Activated CD4-positive, alpha-beta T cell treated with anti-CD3 and anti-CD28 coated beads for 36 hours (primary cell): ENCODE measurements at regions not wholly inside any gene's neighbourhood (a gene's known extent, or its start where the extent isn't known, plus 50 kb on each side); places are given as distances from the start of the nearest gene placed in this dataset.

Experiments used
- ATAC-seq: fragments of 200-7000 bp; cut with Tn5 transposase; one replicate; pipeline ENCODE4 v1.10.0; 2021; ENCODE audit warnings: mild to moderate bottlenecking, moderate library complexity
- CTCF ChIA-PET: fragments of 350-600 bp; sonication (Branson Sonifier 250); formaldehyde crosslinking; loops from one replicate; lab custom pipeline; 2021; ENCODE audit warnings: antibody characterized with exemption; lab: Charles Lee
- POLR2A ChIA-PET: fragments of 350-600 bp; sonication (Branson Sonifier 250); formaldehyde crosslinking; loops from one replicate; lab custom pipeline; 2021; ENCODE audit warnings: antibody characterized with exemption, inconsistent platforms; lab: Charles Lee
- DNase-seq: peaks from one replicate; pipeline ENCODE4 v3.0.0-alpha.2; 2020
- H3K27ac Mint-ChIP-seq: one replicate; pipeline ENCODE4 v1.8.0; 2021; ENCODE audit warnings: mixed read lengths
- H3K27me3 Mint-ChIP-seq: one replicate; pipeline ENCODE4 v1.8.0; 2021; ENCODE audit warnings: mixed read lengths
- H3K36me3 Mint-ChIP-seq: one replicate; pipeline ENCODE4 v1.8.0; 2021; ENCODE audit warnings: low read depth, mixed read lengths
- H3K4me1 Mint-ChIP-seq: one replicate; pipeline ENCODE4 v1.8.0; 2021; ENCODE audit warnings: mixed read lengths
- H3K4me3 Mint-ChIP-seq: one replicate; pipeline ENCODE4 v1.8.0; 2021; ENCODE audit warnings: mild to moderate bottlenecking, moderate library complexity, mixed read lengths
- H3K9me3 Mint-ChIP-seq: one replicate; pipeline ENCODE4 v1.8.0; 2021; ENCODE audit warnings: low read depth, mixed read lengths
- intact Hi-C, 2 experiments: fragments of 100-400 bp; cut with DNase I in 1 of 2; cut with micrococcal nuclease in 1 of 2; formaldehyde crosslinking; loops; one replicate each; pipeline versions ENCODE4 v1.14.2 to v1.15.1; 2022 to 2024; cut with DNase I, micrococcal nuclease

- CTCF ChIA-PET, result interaction anchor here (0.7 kb wide), 1 partner anchor 268 kb away, joined by 5 read pairs; no protein-coding TSS in a partner anchor
- Mint-ChIP-seq H3K9me3 (no peaks in the 10 kb centered on the region), H3K4me1 (no peaks in the 10 kb centered on the region), H3K27ac (no peak overlapping the region), H3K27me3 (peaks cover 9% of the 10 kb centered on the region), H3K4me3 (no peak overlapping the region), H3K36me3 (no peaks in the 10 kb centered on the region)
- intact Hi-C loops, result no loop called here
- POLR2A ChIA-PET, result no interaction called here
- ATAC-seq, result no peak
- no peak for DNase-seq
Observed at GRCh38 chr20:62567246-62568044, 74.9 kb upstream of the SLCO4A1 start.

DNA sequence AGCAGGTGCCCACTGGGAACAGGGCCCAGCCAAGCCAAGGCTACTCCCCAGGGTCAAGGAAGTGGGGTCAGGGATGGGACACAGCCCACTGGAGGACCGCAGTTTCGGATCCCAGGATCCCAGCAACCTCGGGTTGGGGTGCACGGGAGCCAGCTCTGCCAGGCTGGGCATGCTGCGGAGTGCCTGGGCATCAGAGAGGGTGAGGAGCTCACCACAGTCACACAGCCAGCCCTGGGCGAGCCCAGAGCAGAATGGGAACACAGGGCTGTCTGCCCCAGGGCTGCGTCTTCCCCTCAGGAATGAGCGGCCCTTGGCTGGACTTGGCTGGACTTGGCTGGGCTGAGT is 74.3 kb upstream of the SLCO4A1 start:
- ChIA-PET POLR2A (no interaction called here), CTCF (interaction anchor here (0.5 to 0.7 kb wide), 2 partner anchors 69 to 268 kb away, joined by 3 to 5 read pairs; no protein-coding TSS in a partner anchor)
- no peaks in the 10 kb centered on the region for H3K36me3 Mint-ChIP-seq
- H3K27ac Mint-ChIP-seq, result no peak overlapping the region
- no peaks in the 10 kb centered on the region for H3K4me1 Mint-ChIP-seq
- H3K4me3 Mint-ChIP-seq, result no peak overlapping the region
- H3K9me3 Mint-ChIP-seq, result no peaks in the 10 kb centered on the region
- H3K27me3 Mint-ChIP-seq, result peaks cover 9% of the 10 kb centered on the region
- DNase-seq (no peak), ATAC-seq (no peak)
- intact Hi-C loops, result no loop called here

- CTCF ChIA-PET, result no interaction called here
- ATAC-seq (no peak), DNase-seq (no peak)
- POLR2A ChIA-PET, result no interaction called here
- Mint-ChIP-seq H3K27me3 (peaks cover 16% of the 10 kb centered on the region), H3K27ac (no peak overlapping the region), H3K4me3 (no peak overlapping the region), H3K36me3 (no peaks in the 10 kb centered on the region), H3K9me3 (no peaks in the 10 kb centered on the region), H3K4me1 (no peaks in the 10 kb centered on the region)
- intact Hi-C loops, result no loop called here
Observed at GRCh38 chr20:62569615-62570014, 72.7 kb upstream of the SLCO4A1 start.

DNA sequence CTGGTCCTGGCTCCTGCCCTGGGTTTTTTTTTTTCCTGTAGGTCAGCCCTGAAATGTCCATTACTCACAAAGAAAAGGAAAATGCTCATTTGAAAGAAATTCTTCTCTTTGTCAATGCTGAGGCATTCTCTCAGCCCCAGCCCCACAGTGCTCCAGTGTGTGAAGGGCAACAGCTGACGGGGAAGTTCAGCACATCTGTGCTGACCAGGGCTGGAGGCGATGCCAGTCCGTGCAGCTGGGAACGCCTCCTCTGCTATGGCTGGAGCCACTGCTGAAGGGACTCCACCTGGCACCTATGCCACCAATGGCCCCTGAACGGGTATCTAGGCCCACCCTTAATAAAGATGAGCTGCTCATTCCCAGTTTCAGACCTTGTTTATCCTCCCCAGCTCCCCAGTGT is 71.9 kb upstream of the SLCO4A1 start:
- DNase-seq (no peak), ATAC-seq (no peak)
- intact Hi-C loops, result no loop called here
- no peaks in the 10 kb centered on the region for H3K36me3 Mint-ChIP-seq
- H3K27ac Mint-ChIP-seq, result no peak overlapping the region
- no peaks in the 10 kb centered on the region for H3K9me3 Mint-ChIP-seq
- no peak overlapping the region for H3K4me3 Mint-ChIP-seq
- ChIA-PET POLR2A (no interaction called here), CTCF (no interaction called here)
- H3K27me3 Mint-ChIP-seq, result peaks cover 16% of the 10 kb centered on the region
- H3K4me1 Mint-ChIP-seq, result no peaks in the 10 kb centered on the region

DNA sequence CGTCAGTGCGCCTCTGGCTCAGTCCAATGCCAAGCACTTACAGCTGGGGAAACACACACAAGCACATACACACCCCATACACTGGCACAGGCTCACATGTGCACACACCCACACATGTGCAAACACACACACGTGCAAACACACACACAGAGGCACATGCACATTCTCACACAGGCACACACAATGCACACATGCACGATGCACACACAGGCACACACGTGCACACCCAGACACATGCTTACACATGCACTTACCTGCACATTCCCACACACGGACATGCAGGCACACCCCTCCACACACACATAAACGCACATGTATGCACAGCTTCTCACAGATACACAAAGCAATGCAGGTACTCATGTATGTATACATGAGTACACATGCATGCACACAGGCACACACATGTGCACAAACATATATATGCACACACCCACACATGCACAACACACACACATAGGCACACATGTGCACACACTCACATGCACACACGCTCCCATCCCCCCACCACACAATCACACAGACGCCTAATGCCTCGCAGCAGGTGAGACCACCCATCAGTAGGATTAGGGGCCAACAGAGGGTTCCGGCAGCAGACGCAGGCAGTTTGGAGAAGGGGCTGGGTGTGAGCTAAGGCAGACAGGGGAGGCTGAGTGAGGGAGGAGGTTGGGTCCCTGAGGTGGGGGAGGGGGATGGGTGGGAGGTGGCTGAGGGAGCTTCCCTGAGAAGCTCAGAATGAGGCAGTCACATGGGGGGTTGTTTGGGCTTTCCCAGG is 71.2 kb upstream of the SLCO4A1 start:
- peaks cover 16% of the 10 kb centered on the region for H3K27me3 Mint-ChIP-seq
- H3K4me3 Mint-ChIP-seq, result no peak overlapping the region
- peak; percentile 14 for ATAC-seq
- H3K36me3 Mint-ChIP-seq, result no peaks in the 10 kb centered on the region
- no peaks in the 10 kb centered on the region for H3K9me3 Mint-ChIP-seq
- H3K4me1 Mint-ChIP-seq, result no peaks in the 10 kb centered on the region
- no peak for DNase-seq
- CTCF ChIA-PET, result no interaction called here
- POLR2A ChIA-PET, result no interaction called here
- intact Hi-C loops, result no loop called here
- H3K27ac Mint-ChIP-seq, result no peak overlapping the region

DNA sequence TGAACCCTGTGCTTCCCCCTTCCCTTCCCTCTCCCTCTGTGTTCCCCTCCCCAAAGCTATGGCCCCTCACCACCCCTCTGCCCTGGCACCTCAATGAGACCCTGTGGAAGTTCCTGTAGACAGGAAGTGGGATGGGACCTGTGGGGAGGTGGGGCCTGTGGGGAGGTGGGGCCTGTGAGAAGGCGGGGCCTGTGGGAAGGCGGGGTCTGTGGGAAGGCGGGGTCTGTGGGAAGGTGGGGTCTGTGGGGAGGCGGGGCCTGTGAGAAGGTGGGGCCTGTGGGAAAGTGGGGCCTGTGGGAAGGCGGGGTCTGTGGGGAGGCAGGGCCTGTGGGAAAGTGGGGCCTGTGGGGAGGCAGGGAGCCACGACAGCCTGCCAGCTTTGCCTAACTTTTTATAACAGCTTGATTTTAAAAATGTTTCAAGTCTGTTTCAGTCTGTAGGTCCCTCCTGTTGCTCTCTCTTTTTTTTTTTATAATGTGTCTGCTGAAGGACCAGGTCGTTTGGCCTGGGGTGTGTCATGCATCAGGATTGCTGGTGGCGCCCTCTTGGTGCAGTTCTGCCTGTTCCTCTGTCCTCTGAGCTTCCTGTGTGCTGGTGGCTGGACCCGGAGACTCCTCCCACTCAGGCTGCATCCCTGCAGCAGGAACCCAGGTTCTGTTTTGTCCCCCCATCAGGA is 70.5 kb upstream of the SLCO4A1 start:
- DNase-seq (peak; percentile 54), ATAC-seq (peak; percentile 78)
- H3K4me1 Mint-ChIP-seq, result no peaks in the 10 kb centered on the region
- ChIA-PET POLR2A (no interaction called here), CTCF (no interaction called here)
- no peak overlapping the region for H3K4me3 Mint-ChIP-seq
- no peaks in the 10 kb centered on the region for H3K9me3 Mint-ChIP-seq
- H3K27ac Mint-ChIP-seq, result no peak overlapping the region
- H3K27me3 Mint-ChIP-seq, result peaks cover 18% of the 10 kb centered on the region
- intact Hi-C loops, result no loop called here
- no peaks in the 10 kb centered on the region for H3K36me3 Mint-ChIP-seq

- intact Hi-C loops, result no loop called here
- ChIA-PET POLR2A (no interaction called here), CTCF (no interaction called here)
- no peaks in the 10 kb centered on the region for H3K9me3 Mint-ChIP-seq
- no peak overlapping the region for H3K27ac Mint-ChIP-seq
- no peaks in the 10 kb centered on the region for H3K36me3 Mint-ChIP-seq
- no peaks in the 10 kb centered on the region for H3K4me1 Mint-ChIP-seq
- H3K27me3 Mint-ChIP-seq, result peaks cover 18% of the 10 kb centered on the region
- DNase-seq (no peak), ATAC-seq (no peak)
- H3K4me3 Mint-ChIP-seq, result no peak overlapping the region
Observed at GRCh38 chr20:62572980-62573379, 69.3 kb upstream of the SLCO4A1 start.

DNA sequence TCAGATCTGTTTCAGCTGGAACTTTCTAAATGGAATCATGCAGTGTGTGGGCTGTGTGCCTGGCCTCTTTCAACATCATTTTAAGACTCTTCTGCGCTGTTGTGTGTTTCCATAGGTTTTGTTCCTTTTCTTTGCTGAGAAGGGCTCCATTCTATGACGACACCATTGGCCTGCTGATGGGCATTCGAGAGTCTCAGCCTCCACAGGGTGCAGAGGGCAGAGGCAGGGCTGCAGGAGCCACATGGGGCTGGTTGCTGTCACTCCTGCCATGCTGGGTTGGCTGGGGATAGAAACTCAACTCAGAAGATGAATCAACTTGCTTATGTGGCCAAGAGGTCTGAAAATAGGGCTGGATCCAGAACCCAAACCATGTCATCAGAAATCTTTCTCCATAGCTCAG is 68.5 kb upstream of the SLCO4A1 start:
- peaks cover 22% of the 10 kb centered on the region for H3K27me3 Mint-ChIP-seq
- POLR2A ChIA-PET, result no interaction called here

DNA sequence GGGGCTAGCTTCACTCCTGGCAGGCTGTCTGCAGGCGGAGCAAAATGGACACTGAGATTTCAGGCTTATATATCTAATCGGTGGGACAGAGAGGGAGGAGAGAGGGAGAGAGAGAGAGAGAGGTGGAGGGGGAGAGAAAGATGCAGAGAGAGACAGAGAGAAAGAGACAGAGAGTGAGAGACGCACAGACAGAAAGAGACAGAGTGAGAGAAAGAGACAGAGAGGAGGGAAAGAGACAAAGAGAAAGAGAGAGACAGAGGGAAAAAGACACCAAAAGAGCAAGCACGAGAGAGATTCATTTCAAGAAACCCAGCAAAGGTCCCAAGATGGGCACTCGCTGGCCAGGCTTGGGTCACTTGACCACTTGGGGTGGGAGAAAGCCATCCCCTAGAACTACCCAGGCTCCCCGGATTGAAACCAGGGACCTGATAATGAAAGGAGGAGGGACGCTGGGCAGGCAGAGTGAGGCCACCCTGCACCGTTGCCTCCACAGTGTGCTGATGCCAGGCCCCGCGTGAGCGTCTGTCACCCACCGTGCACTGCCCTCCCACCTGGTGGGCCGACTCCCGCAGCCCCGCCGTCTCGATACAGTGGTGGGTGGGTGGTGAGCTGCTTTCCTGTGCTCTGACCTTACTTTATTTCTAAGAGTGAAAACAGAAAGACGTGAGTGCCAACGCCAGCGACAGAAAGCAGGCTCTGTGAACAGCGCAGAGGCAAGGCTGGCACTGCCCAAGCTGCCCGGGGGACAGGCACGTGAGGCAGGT is 67.9 kb upstream of the SLCO4A1 start:
- ATAC-seq (no peak), DNase-seq (no peak)
- no peaks in the 10 kb centered on the region for H3K36me3 Mint-ChIP-seq
- H3K27ac Mint-ChIP-seq, result no peak overlapping the region
- H3K4me1 Mint-ChIP-seq, result no peaks in the 10 kb centered on the region
- no peak overlapping the region for H3K4me3 Mint-ChIP-seq
- peaks cover 26% of the 10 kb centered on the region for H3K27me3 Mint-ChIP-seq
- CTCF ChIA-PET, result no interaction called here
- intact Hi-C loops, result no loop called here
- POLR2A ChIA-PET, result no interaction called here
- H3K9me3 Mint-ChIP-seq, result no peaks in the 10 kb centered on the region

More for the DNA sequence above, 68.5 kb upstream of the SLCO4A1 start:
- ATAC-seq, result no peak
- no peak for DNase-seq
- intact Hi-C loops, result no loop called here
- H3K4me3 Mint-ChIP-seq, result no peak overlapping the region
- H3K27ac Mint-ChIP-seq, result no peak overlapping the region
- no peaks in the 10 kb centered on the region for H3K9me3 Mint-ChIP-seq
- CTCF ChIA-PET, result no interaction called here
- no peaks in the 10 kb centered on the region for H3K4me1 Mint-ChIP-seq
- H3K36me3 Mint-ChIP-seq, result no peaks in the 10 kb centered on the region

DNA sequence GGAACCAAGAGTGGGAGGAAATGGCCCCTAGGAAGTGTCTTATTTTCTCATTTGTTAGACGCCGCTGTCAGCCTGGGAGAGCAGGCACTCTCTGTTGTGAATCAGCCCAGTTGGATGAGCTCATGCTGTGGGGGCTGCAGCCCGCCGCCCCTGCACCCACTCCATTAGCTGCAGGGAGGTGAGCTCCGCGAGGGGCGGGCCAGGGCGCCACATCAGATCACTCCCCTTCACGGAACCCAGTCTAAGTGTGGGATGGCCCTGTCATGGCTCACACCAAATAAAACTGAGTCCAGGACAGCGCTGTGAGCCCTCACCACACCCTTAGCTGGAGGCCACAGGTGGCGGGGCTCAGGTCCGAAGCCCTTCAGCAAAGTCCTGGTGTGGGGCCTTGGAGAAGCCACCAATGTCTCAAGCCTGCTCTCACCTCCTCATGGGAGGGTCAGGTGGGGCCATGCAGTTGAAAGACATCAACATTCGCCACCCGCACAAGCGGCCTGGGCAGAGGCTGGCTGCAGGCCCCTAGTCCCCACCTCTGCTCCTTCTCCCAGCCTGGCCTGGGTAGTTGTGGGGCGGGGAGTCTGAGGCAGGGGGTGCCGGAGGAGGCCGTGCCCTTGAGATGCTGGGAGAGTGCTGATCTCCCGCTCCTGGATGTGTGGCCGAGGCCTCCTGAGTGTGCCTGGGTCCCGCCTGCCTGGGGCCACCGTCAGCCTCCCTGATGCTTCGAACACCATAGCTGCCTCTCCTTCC is 66.2 kb upstream of the SLCO4A1 start:
- H3K4me1 Mint-ChIP-seq, result no peaks in the 10 kb centered on the region
- no peaks in the 10 kb centered on the region for H3K36me3 Mint-ChIP-seq
- ChIA-PET POLR2A (no interaction called here), CTCF (interaction anchor here (0.7 kb wide), 2 partner anchors 16 to 216 kb away, joined by 3 read pairs; no protein-coding TSS in a partner anchor)
- ATAC-seq (no peak), DNase-seq (no peak)
- H3K9me3 Mint-ChIP-seq, result no peaks in the 10 kb centered on the region
- no peak overlapping the region for H3K4me3 Mint-ChIP-seq
- no peak overlapping the region for H3K27ac Mint-ChIP-seq
- intact Hi-C loops, result no loop called here
- peaks cover 28% of the 10 kb centered on the region for H3K27me3 Mint-ChIP-seq
